ENCODE measurements at regions not wholly inside any gene's neighbourhood (a gene's known extent, or its start where the extent isn't known, plus 50 kb on each side); places are given as distances from the start of the nearest gene placed in this dataset.

- no peak for TF ChIP-seq CTCF (IDR thresholded peaks at IDR 0.05; ENCODE audit: borderline replicate concordance, control extremely low read depth, extremely low read depth, insufficient read depth, missing control alignments)
- in situ Hi-C loops (cut with MboI; ENCODE audit: low sequenced_read_pairs, unreplicated experiment): loop anchor here (10.0 to 25.0 kb wide), 3 partner anchors 337 to 655 kb away; partner anchors contain the start of gene FANCL
Observed at GRCh38 chr2:57899898-57900297, 146.7 kb upstream of the VRK2 start.

GRCh38 chr2:57902578-57902977 lies 144.0 kb upstream of the VRK2 start:
- in situ Hi-C loops (cut with MboI; ENCODE audit: low sequenced_read_pairs, unreplicated experiment): loop anchor here (10.0 to 25.0 kb wide), 2 partner anchors 335 to 652 kb away; partner anchors contain the start of gene FANCL

More at GRCh38 chr2:57899898-57900297, 146.7 kb upstream of the VRK2 start:
- DNase-seq (ENCODE audit: low spot score): no peak

GRCh38 chr2:57906152-57906732 lies 140.4 kb upstream of the VRK2 start:
- TF ChIP-seq CTCF (IDR thresholded peaks at IDR 0.05; ENCODE audit: borderline replicate concordance, control extremely low read depth, extremely low read depth, insufficient read depth, missing control alignments): peak; percentile 76
- peak; percentile 53 for DNase-seq (ENCODE audit: low spot score)
- in situ Hi-C loops (cut with MboI; ENCODE audit: low sequenced_read_pairs, unreplicated experiment): loop anchor here (10.0 to 25.0 kb wide), 2 partner anchors 331 to 649 kb away; partner anchors contain the start of gene FANCL

More at GRCh38 chr2:57902578-57902977, 144.0 kb upstream of the VRK2 start:
- DNase-seq (ENCODE audit: low spot score): no peak
- no peak for TF ChIP-seq CTCF (IDR thresholded peaks at IDR 0.05; ENCODE audit: borderline replicate concordance, control extremely low read depth, extremely low read depth, insufficient read depth, missing control alignments)

GRCh38 chr2:57907411-57907810 lies 139.2 kb upstream of the VRK2 start:
- no peak for TF ChIP-seq CTCF (IDR thresholded peaks at IDR 0.05; ENCODE audit: borderline replicate concordance, control extremely low read depth, extremely low read depth, insufficient read depth, missing control alignments)
- no peak for DNase-seq (ENCODE audit: low spot score)
- in situ Hi-C loops (cut with MboI; ENCODE audit: low sequenced_read_pairs, unreplicated experiment): loop anchor here (10.0 to 25.0 kb wide), 2 partner anchors 330 to 647 kb away; partner anchors contain the start of gene FANCL

- DNase-seq (ENCODE audit: low spot score): peak; percentile 30
- in situ Hi-C loops (cut with MboI; ENCODE audit: low sequenced_read_pairs, unreplicated experiment): loop anchor here (10.0 to 25.0 kb wide), 2 partner anchors 329 to 646 kb away; partner anchors contain the start of gene FANCL
- no peak for TF ChIP-seq CTCF (IDR thresholded peaks at IDR 0.05; ENCODE audit: borderline replicate concordance, control extremely low read depth, extremely low read depth, insufficient read depth, missing control alignments)
Observed at GRCh38 chr2:57908736-57909161, 137.9 kb upstream of the VRK2 start.

- in situ Hi-C loops (cut with MboI; ENCODE audit: low sequenced_read_pairs, unreplicated experiment): loop anchor here (10.0 to 25.0 kb wide), 2 partner anchors 117 to 319 kb away; partner anchors contain the start of gene FANCL
Observed at GRCh38 chr2:57918126-57918525, 128.5 kb upstream of the VRK2 start.

More at GRCh38 chr2:57918126-57918525, 128.5 kb upstream of the VRK2 start:
- TF ChIP-seq CTCF (IDR thresholded peaks at IDR 0.05; ENCODE audit: borderline replicate concordance, control extremely low read depth, extremely low read depth, insufficient read depth, missing control alignments): no peak
- DNase-seq (ENCODE audit: low spot score): no peak

Data from GM13976 (cell line).